ENCODE measurements at regions not wholly inside any gene's neighbourhood (a gene's known extent, or its start where the extent isn't known, plus 50 kb on each side); places are given as distances from the start of the nearest gene placed in this dataset.

DNA sequence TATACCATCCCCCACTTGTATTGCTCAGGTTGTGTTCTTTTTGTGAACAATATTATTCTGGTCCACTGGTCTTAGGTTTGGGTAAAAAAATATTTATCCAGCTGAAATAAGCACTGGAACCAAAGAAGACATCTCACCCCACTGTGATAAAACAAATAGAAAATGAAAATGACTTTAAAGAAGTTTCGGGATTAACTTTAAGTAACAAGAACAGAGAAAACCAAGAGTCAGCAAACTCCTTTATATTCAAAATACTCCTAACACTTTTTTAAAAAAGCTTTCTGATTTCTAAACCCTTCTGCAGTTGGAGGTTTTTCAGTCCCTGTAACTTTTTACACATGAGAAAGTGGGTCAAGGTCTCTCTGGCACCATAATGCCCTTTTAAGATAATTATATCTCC, 273.9 kb upstream of the CDH10 start:
- DNase-seq (ENCODE audit: extremely low read depth, low read depth) = no peak
- no peak for TF ChIP-seq CTCF (IDR thresholded peaks at IDR 0.05; ENCODE audit: low read depth, low read length, missing control alignments)
- H3K4me3 ChIP-seq (replicated peaks; ENCODE audit: low read depth, low read length) = no peak overlapping the region

DNA sequence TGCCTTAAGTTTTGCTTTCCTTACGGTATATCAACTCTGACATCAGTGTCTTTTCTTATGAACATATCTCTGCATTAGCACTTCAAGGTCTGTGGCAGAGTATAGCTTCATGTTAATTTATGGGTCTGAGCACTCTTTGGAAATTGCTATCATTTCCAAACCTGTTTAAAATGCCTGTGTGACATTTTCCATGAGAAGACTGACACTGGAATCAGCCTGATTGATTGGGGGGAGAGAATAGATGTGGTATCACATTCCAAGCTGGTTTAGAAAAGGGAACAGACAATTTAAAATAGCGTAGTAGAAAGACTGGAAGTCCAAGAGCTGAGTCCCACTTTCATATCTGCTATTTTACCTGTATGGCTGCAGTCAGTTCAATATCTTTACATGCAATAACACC, 272.1 kb upstream of the CDH10 start:
- no peak for TF ChIP-seq CTCF (IDR thresholded peaks at IDR 0.05; ENCODE audit: low read depth, low read length, missing control alignments)
- no peak for DNase-seq (ENCODE audit: extremely low read depth, low read depth)
- no peak overlapping the region for H3K4me3 ChIP-seq (replicated peaks; ENCODE audit: low read depth, low read length)

- no peak for TF ChIP-seq CTCF (IDR thresholded peaks at IDR 0.05; ENCODE audit: low read depth, low read length, missing control alignments)
- DNase-seq (ENCODE audit: extremely low read depth, low read depth) = no peak
- no peak overlapping the region for H3K4me3 ChIP-seq (replicated peaks; ENCODE audit: low read depth, low read length)
These were observed 264.4 kb upstream of the CDH10 start for GRCh38 chr5:24909210-24909609.

GRCh38 chr5:24906689-24907088, 261.9 kb upstream of the CDH10 start:
- H3K4me3 ChIP-seq (replicated peaks; ENCODE audit: low read depth, low read length) = no peak overlapping the region
- no peak for DNase-seq (ENCODE audit: extremely low read depth, low read depth)
- TF ChIP-seq CTCF (IDR thresholded peaks at IDR 0.05; ENCODE audit: low read depth, low read length, missing control alignments) = no peak

- TF ChIP-seq CTCF (IDR thresholded peaks at IDR 0.05; ENCODE audit: low read depth, low read length, missing control alignments) = no peak
- H3K4me3 ChIP-seq (replicated peaks; ENCODE audit: low read depth, low read length) = no peak overlapping the region
- DNase-seq (ENCODE audit: extremely low read depth, low read depth) = no peak
These were observed 260.3 kb upstream of the CDH10 start for GRCh38 chr5:24904981-24905517.

- no peak overlapping the region for H3K4me3 ChIP-seq (replicated peaks; ENCODE audit: low read depth, low read length)
- no peak for DNase-seq (ENCODE audit: extremely low read depth, low read depth)
- no peak for TF ChIP-seq CTCF (IDR thresholded peaks at IDR 0.05; ENCODE audit: low read depth, low read length, missing control alignments)
These were observed 254.4 kb upstream of the CDH10 start for GRCh38 chr5:24899180-24899579.

GRCh38 chr5:24864244-24864643, 219.5 kb upstream of the CDH10 start:
- DNase-seq (ENCODE audit: extremely low read depth, low read depth) = no peak
- H3K4me3 ChIP-seq (replicated peaks; ENCODE audit: low read depth, low read length) = no peak overlapping the region
- no peak for TF ChIP-seq CTCF (IDR thresholded peaks at IDR 0.05; ENCODE audit: low read depth, low read length, missing control alignments)

Measured in HFF-Myc (cell line).